HepG2 (cell line): ENCODE measurements at regions not wholly inside any gene's neighbourhood (a gene's known extent, or its start where the extent isn't known, plus 50 kb on each side); places are given as distances from the start of the nearest gene placed in this dataset.

ENCODE experiments used
- ATAC-seq: fragments of 200-7000 bp; cut with Tn5 transposase; 3 replicates; pipeline ENCODE4 v1.9.1; 2020; ENCODE audit warnings: mild to moderate bottlenecking, moderate library complexity
- BruUV-seq: library from RNA; stranded (reverse); fragments of 400-500 nt; replicated peaks from 2 replicates; lab custom pipeline; 2021; lab: Mats Ljungman, UMichigan
- CTCF ChIA-PET: fragments of 300-600 bp; formaldehyde crosslinking; extraction: SDS; loops from one replicate; lab custom pipeline; 2021; ENCODE audit warnings: low total read pairs, inconsistent platforms, low intra/inter-chr PET ratio; lab: Yijun Ruan, JAX
- POLR2A ChIA-PET: fragments of 350-600 bp; sonication (Branson Sonifier 250); formaldehyde crosslinking; loops from one replicate; lab custom pipeline; 2020; ENCODE audit warnings: antibody characterized with exemption, inconsistent platforms; lab: Yijun Ruan, JAX
- DNase-seq: peaks from one replicate; pipeline ENCODE4 v3.0.0-alpha.2; 2015; ENCODE audit warnings: low spot score
- FAIRE-seq: peaks from 3 replicates; lab custom pipeline; 2011; peaks lifted over from hg19 to GRCh38; lab: Jason Lieb, UNC
- H2AFZ ChIP-seq: one replicate; pipeline ENCODE4 v1.6.1; 2011; ENCODE audit warnings: low read length, inconsistent platforms
- H3K27ac ChIP-seq: fragments of 300-600 bp; 3 replicates; pipeline ENCODE4 v1.8.0; 2011; ENCODE audit warnings: mixed run types, mild to moderate bottlenecking, mixed read lengths, low read length, inconsistent platforms; ENCODE audit not compliant: insufficient read depth; ENCODE audit errors: extremely low read length
- H3K27me3 ChIP-seq, 2 experiments: fragments of 200-600 bp in 1 of 2; 2 replicates in 1 of 2; 3 replicates in 1 of 2; pipeline versions ENCODE4 v1.6.0 to v1.8.0; 2011; ENCODE audit warnings: low read length in 2 of 2, mild to moderate bottlenecking in 2 of 2, moderate library complexity in 2 of 2, inconsistent platforms in 1 of 2; ENCODE audit not compliant: insufficient read depth in 2 of 2, control insufficient read depth in 1 of 2
- H3K36me3 ChIP-seq, 2 experiments: fragments of 200-600 bp in 1 of 2; replicated peaks in 1 of 2; 2 replicates in 1 of 2; 3 replicates in 1 of 2; pipeline versions ENCODE4 v1.5.1 to v1.8.0; 2011; ENCODE audit warnings: low read length in 2 of 2, inconsistent platforms in 1 of 2; ENCODE audit not compliant: insufficient read depth in 2 of 2, control insufficient read depth in 1 of 2
- H3K4me1 ChIP-seq: 2 replicates; pipeline ENCODE4 v1.5.1; 2012; ENCODE audit warnings: low read length, inconsistent platforms; ENCODE audit not compliant: insufficient read depth
- H3K4me2 ChIP-seq: 2 replicates; pipeline ENCODE4 v1.6.0; 2011; ENCODE audit warnings: low read depth, low read length, inconsistent platforms
- H3K4me3 ChIP-seq, 3 experiments: fragments of 200-600 bp in 1 of 3; sonication (generic), shearing (Covaris generic) in 1 of 3; replicated peaks in 1 of 3; 2 replicates each; pipeline ENCODE4 v1.5.1; 2011 to 2016; ENCODE audit warnings: low read length in 3 of 3, inconsistent platforms in 2 of 3, low read depth in 2 of 3, mild to moderate bottlenecking in 2 of 3, control low read depth in 1 of 3, mixed read lengths in 1 of 3; ENCODE audit not compliant: insufficient read depth in 1 of 3
- H3K79me2 ChIP-seq: one replicate; pipeline ENCODE4 v1.6.1; 2011; ENCODE audit warnings: low read length, inconsistent platforms; ENCODE audit not compliant: insufficient read depth
- H3K9ac ChIP-seq: 2 replicates; pipeline ENCODE4 v1.6.0; 2011; ENCODE audit warnings: mild to moderate bottlenecking, low read depth, low read length, inconsistent platforms; ENCODE audit not compliant: insufficient read depth
- H3K9me3 ChIP-seq: 2 replicates; pipeline ENCODE4 v1.5.1; 2012; ENCODE audit warnings: mild to moderate bottlenecking, low read length
- H4K20me1 ChIP-seq: 2 replicates; pipeline ENCODE4 v1.6.0; 2011; ENCODE audit warnings: inconsistent platforms, mild to moderate bottlenecking, low read length, moderate library complexity; ENCODE audit not compliant: insufficient read depth
- HMGXB3 ChIP-seq: sonication (generic); formaldehyde crosslinking; IDR thresholded peaks from 2 replicates; pipeline ENCODE4 v1.4.0; 2020; ENCODE audit warnings: missing genetic modification reagents, borderline replicate concordance
- MED13 ChIP-seq: sonication (generic); formaldehyde crosslinking; IDR thresholded peaks from 2 replicates; pipeline ENCODE4 v1.5.0; 2020; ENCODE audit warnings: missing genetic modification reagents
- NFE2 ChIP-seq: sonication (generic); formaldehyde crosslinking; IDR thresholded peaks from 2 replicates; pipeline ENCODE4 v1.4.0; 2020; ENCODE audit warnings: missing genetic modification reagents
- NR2C2 ChIP-seq: sonication (generic); formaldehyde crosslinking; IDR thresholded peaks from 2 replicates; pipeline ENCODE4 v1.4.0; 2020; ENCODE audit warnings: missing genetic modification reagents, mild to moderate bottlenecking, moderate library complexity, borderline replicate concordance
- PAF1 ChIP-seq: IDR thresholded peaks from 2 replicates; pipeline ENCODE4 v1.6.1; 2016; ENCODE audit warnings: missing genetic modification reagents, missing compliant biosample characterization
- RBAK ChIP-seq: sonication (generic); formaldehyde crosslinking; IDR thresholded peaks from 2 replicates; pipeline ENCODE4 v1.5.1; 2020; ENCODE audit warnings: mild to moderate bottlenecking, missing genetic modification reagents
- SALL2 ChIP-seq: sonication (generic); formaldehyde crosslinking; IDR thresholded peaks from 2 replicates; pipeline ENCODE4 v1.8.1; 2023; ENCODE audit warnings: mild to moderate bottlenecking, missing genetic modification reagents, inconsistent platforms
- SOX5 ChIP-seq: IDR thresholded peaks from 2 replicates; pipeline ENCODE4 v1.6.1; 2016; ENCODE audit warnings: borderline replicate concordance
- TMF1 ChIP-seq: sonication (generic); formaldehyde crosslinking; IDR thresholded peaks from 2 replicates; pipeline ENCODE4 v1.8.1; 2022; ENCODE audit warnings: low read depth, missing genetic modification reagents
- ZKSCAN1 ChIP-seq: fragments of 150-350 bp; IDR thresholded peaks from 2 replicates; pipeline ENCODE4 v1.6.1; 2014; ENCODE audit warnings: low read length
- ZNF343 ChIP-seq: sonication (generic); formaldehyde crosslinking; IDR thresholded peaks from 2 replicates; pipeline ENCODE4 v1.4.0; 2020; ENCODE audit warnings: mild to moderate bottlenecking, missing genetic modification reagents
- ZNF44 ChIP-seq: sonication (generic); formaldehyde crosslinking; IDR thresholded peaks from 2 replicates; pipeline ENCODE4 v1.5.1; 2020; ENCODE audit warnings: mild to moderate bottlenecking, missing genetic modification reagents
- ZNF703 ChIP-seq: sonication (generic); formaldehyde crosslinking; IDR thresholded peaks from 2 replicates; pipeline ENCODE4 v1.5.1; 2020; ENCODE audit warnings: missing genetic modification reagents, mild to moderate bottlenecking, moderate library complexity, borderline replicate concordance
- in situ Hi-C: cut with HindIII; loops from 2 replicates; pipeline ENCODE4 v1.10.0; 2017; ENCODE audit warnings: low pct_unique_long_range_greater_than_20kb; ENCODE audit not compliant: extremely low pct_ligation_motif_present
- intact Hi-C: fragments of 100-400 bp; cut with micrococcal nuclease; formaldehyde crosslinking; loops from one replicate; pipeline ENCODE4 v1.10.0; 2022; ENCODE audit not compliant: unreplicated experiment

DNA sequence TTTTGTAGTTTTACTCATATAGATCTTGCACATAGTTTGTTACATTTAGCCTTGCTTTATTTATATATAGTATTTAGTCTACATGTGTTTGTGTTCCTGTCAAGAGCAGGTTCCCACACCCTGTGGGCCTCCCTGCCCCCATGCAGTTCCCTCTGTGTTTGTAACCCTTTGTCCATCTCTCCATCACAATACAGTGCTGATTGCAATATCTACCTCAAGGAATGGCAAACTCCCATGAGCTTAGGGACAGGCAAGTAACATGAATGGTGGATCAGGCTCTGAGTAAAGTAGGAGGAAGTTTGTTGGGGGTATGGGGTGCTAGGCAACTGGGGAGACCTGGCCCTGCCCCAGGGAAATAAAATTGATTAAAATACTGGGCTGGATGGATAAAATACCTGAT lies 151.9 kb upstream of the MYL2 start:
- H3K4me3 ChIP-seq: no peak overlapping the region
- H3K27ac ChIP-seq: no peak overlapping the region
- in situ Hi-C loops (no loop called here), intact Hi-C loops (no loop called here)
- H3K4me1 ChIP-seq: peaks cover 12% of the 10 kb centered on the region; the same call in 1 of the 2 replicates
- CTCF ChIA-PET: no interaction called here
- H3K9ac ChIP-seq: no peak overlapping the region
- TF ChIP-seq TMF1 (no peak), MED13 (CRISPR knock-in tag) (no peak), PAF1 (CRISPR knock-in tag) (no peak), RBAK (CRISPR knock-in tag) (no peak), ZNF44 (CRISPR knock-in tag) (no peak), ZKSCAN1 (no peak), SOX5 (CRISPR knock-in tag) (no peak), ZNF343 (CRISPR knock-in tag) (no peak), NFE2 (CRISPR knock-in tag) (no peak), HMGXB3 (CRISPR knock-in tag) (no peak), SALL2 (no peak), NR2C2 (CRISPR knock-in tag) (no peak), ZNF703 (no peak)
- H3K9me3 ChIP-seq: no peaks in the 10 kb centered on the region
- DNase-seq: no peak
- POLR2A ChIA-PET: no interaction called here
- no peak for ATAC-seq
- H3K79me2 ChIP-seq: no peaks in the 10 kb centered on the region
- BruUV-seq: no TSS peak
- no peaks in the 10 kb centered on the region; a peak in 1 of 5 replicates for H3K27me3 ChIP-seq
- H2AFZ ChIP-seq: no peak overlapping the region
- H3K4me2 ChIP-seq: no peak overlapping the region
- no peak for FAIRE-seq
- no peaks in the 10 kb centered on the region for H3K36me3 ChIP-seq
- H4K20me1 ChIP-seq: no peaks in the 10 kb centered on the region
